HepG2 (cell line): ENCODE measurements at regions not wholly inside any gene's neighbourhood (a gene's known extent, or its start where the extent isn't known, plus 50 kb on each side); places are given as distances from the start of the nearest gene placed in this dataset.
A peak's percentile ranks its signal among the peaks of the same experiment; 100 is the strongest.

Source experiments
- ATAC-seq: fragments of 200-7000 bp; cut with Tn5 transposase; 3 replicates; pipeline ENCODE4 v1.9.1; 2020; ENCODE audit warnings: mild to moderate bottlenecking, moderate library complexity
- BruUV-seq: library from RNA; stranded (reverse); fragments of 400-500 nt; replicated peaks from 2 replicates; lab custom pipeline; 2021; lab: Mats Ljungman, UMichigan
- CTCF ChIA-PET: fragments of 300-600 bp; formaldehyde crosslinking; extraction: SDS; loops from one replicate; lab custom pipeline; 2021; ENCODE audit warnings: low total read pairs, inconsistent platforms, low intra/inter-chr PET ratio; lab: Yijun Ruan, JAX
- POLR2A ChIA-PET: fragments of 350-600 bp; sonication (Branson Sonifier 250); formaldehyde crosslinking; loops from one replicate; lab custom pipeline; 2020; ENCODE audit warnings: antibody characterized with exemption, inconsistent platforms; lab: Yijun Ruan, JAX
- DNase-seq: peaks from one replicate; pipeline ENCODE4 v3.0.0-alpha.2; 2015; ENCODE audit warnings: low spot score
- FAIRE-seq: peaks from 3 replicates; lab custom pipeline; 2011; peaks lifted over from hg19 to GRCh38; lab: Jason Lieb, UNC
- H2AFZ ChIP-seq: one replicate; pipeline ENCODE4 v1.6.1; 2011; ENCODE audit warnings: low read length, inconsistent platforms
- H3K27ac ChIP-seq: fragments of 300-600 bp; 3 replicates; pipeline ENCODE4 v1.8.0; 2011; ENCODE audit warnings: mixed run types, mild to moderate bottlenecking, mixed read lengths, low read length, inconsistent platforms; ENCODE audit not compliant: insufficient read depth; ENCODE audit errors: extremely low read length
- H3K27me3 ChIP-seq, 2 experiments: fragments of 200-600 bp in 1 of 2; 2 replicates in 1 of 2; 3 replicates in 1 of 2; pipeline versions ENCODE4 v1.6.0 to v1.8.0; 2011; ENCODE audit warnings: low read length in 2 of 2, mild to moderate bottlenecking in 2 of 2, moderate library complexity in 2 of 2, inconsistent platforms in 1 of 2; ENCODE audit not compliant: insufficient read depth in 2 of 2, control insufficient read depth in 1 of 2
- H3K36me3 ChIP-seq, 2 experiments: fragments of 200-600 bp in 1 of 2; replicated peaks in 1 of 2; 2 replicates in 1 of 2; 3 replicates in 1 of 2; pipeline versions ENCODE4 v1.5.1 to v1.8.0; 2011; ENCODE audit warnings: low read length in 2 of 2, inconsistent platforms in 1 of 2; ENCODE audit not compliant: insufficient read depth in 2 of 2, control insufficient read depth in 1 of 2
- H3K4me1 ChIP-seq: 2 replicates; pipeline ENCODE4 v1.5.1; 2012; ENCODE audit warnings: low read length, inconsistent platforms; ENCODE audit not compliant: insufficient read depth
- H3K4me2 ChIP-seq: 2 replicates; pipeline ENCODE4 v1.6.0; 2011; ENCODE audit warnings: low read depth, low read length, inconsistent platforms
- H3K4me3 ChIP-seq, 3 experiments: fragments of 200-600 bp in 1 of 3; sonication (generic), shearing (Covaris generic) in 1 of 3; replicated peaks in 1 of 3; 2 replicates each; pipeline ENCODE4 v1.5.1; 2011 to 2016; ENCODE audit warnings: low read length in 3 of 3, inconsistent platforms in 2 of 3, low read depth in 2 of 3, mild to moderate bottlenecking in 2 of 3, control low read depth in 1 of 3, mixed read lengths in 1 of 3; ENCODE audit not compliant: insufficient read depth in 1 of 3
- H3K79me2 ChIP-seq: one replicate; pipeline ENCODE4 v1.6.1; 2011; ENCODE audit warnings: low read length, inconsistent platforms; ENCODE audit not compliant: insufficient read depth
- H3K9ac ChIP-seq: 2 replicates; pipeline ENCODE4 v1.6.0; 2011; ENCODE audit warnings: mild to moderate bottlenecking, low read depth, low read length, inconsistent platforms; ENCODE audit not compliant: insufficient read depth
- H3K9me3 ChIP-seq: 2 replicates; pipeline ENCODE4 v1.5.1; 2012; ENCODE audit warnings: mild to moderate bottlenecking, low read length
- H4K20me1 ChIP-seq: 2 replicates; pipeline ENCODE4 v1.6.0; 2011; ENCODE audit warnings: inconsistent platforms, mild to moderate bottlenecking, low read length, moderate library complexity; ENCODE audit not compliant: insufficient read depth
- ATF1 ChIP-seq: IDR thresholded peaks from 2 replicates; pipeline ENCODE4 v1.6.1; 2016; ENCODE audit warnings: mild to moderate bottlenecking, control low read depth
- CEBPB ChIP-seq: IDR thresholded peaks from 2 replicates; pipeline ENCODE4 v1.6.1; 2011; ENCODE audit warnings: low read depth, low read length, improper control_type of control experiment, borderline replicate concordance
- EP300 ChIP-seq, 3 experiments: sonication (generic) in 1 of 3; formaldehyde crosslinking in 1 of 3; IDR thresholded peaks; 2 replicates each; pipeline versions ENCODE4 v1.5.1 to v1.6.1; 2011 to 2020; ENCODE audit warnings: low read depth in 2 of 3, low read length in 2 of 3, borderline replicate concordance in 1 of 3, improper control_type of control experiment in 1 of 3, mild to moderate bottlenecking in 1 of 3, missing genetic modification reagents in 1 of 3, moderate library complexity in 1 of 3
- FOXM1 ChIP-seq: sonication (generic); formaldehyde crosslinking; IDR thresholded peaks from 2 replicates; pipeline ENCODE4 v1.5.0; 2020; ENCODE audit warnings: missing genetic modification reagents
- GABPA ChIP-seq, 2 experiments: IDR thresholded peaks; 2 replicates each; pipeline ENCODE4 v1.6.1; 2011 to 2016; ENCODE audit warnings: low read depth in 2 of 2, low read length in 1 of 2, missing biosample characterization in 1 of 2, missing genetic modification characterization in 1 of 2
- IRX3 ChIP-seq: sonication (generic); formaldehyde crosslinking; IDR thresholded peaks from 2 replicates; pipeline ENCODE4 v1.8.1; 2023; ENCODE audit warnings: mild to moderate bottlenecking, low read depth, missing genetic modification reagents, borderline replicate concordance
- NCOR1 ChIP-seq: fragments of 200-600 bp; sonication (generic); IDR thresholded peaks from 2 replicates; pipeline ENCODE4 v1.7.0; 2017; ENCODE audit warnings: antibody characterized with exemption, low read length, borderline replicate concordance
- WGBS: methylation state at CpG from one replicate; pipeline ENCODE4 v1.1.6; 2017; ENCODE audit warnings: low lambda C conversion rate; 5-methylcytosine and 5-hydroxymethylcytosine counted together
- in situ Hi-C: cut with HindIII; loops from 2 replicates; pipeline ENCODE4 v1.10.0; 2017; ENCODE audit warnings: low pct_unique_long_range_greater_than_20kb; ENCODE audit not compliant: extremely low pct_ligation_motif_present
- intact Hi-C: fragments of 100-400 bp; cut with micrococcal nuclease; formaldehyde crosslinking; loops from one replicate; pipeline ENCODE4 v1.10.0; 2022; ENCODE audit not compliant: unreplicated experiment
- TF ChIP-seq, protein P1 (sequence below): sonication (generic); formaldehyde crosslinking; IDR thresholded peaks from 2 replicates; pipeline ENCODE4 v1.9.0; 2021; ENCODE audit warnings: missing genetic modification reagents, borderline replicate concordance

DNA sequence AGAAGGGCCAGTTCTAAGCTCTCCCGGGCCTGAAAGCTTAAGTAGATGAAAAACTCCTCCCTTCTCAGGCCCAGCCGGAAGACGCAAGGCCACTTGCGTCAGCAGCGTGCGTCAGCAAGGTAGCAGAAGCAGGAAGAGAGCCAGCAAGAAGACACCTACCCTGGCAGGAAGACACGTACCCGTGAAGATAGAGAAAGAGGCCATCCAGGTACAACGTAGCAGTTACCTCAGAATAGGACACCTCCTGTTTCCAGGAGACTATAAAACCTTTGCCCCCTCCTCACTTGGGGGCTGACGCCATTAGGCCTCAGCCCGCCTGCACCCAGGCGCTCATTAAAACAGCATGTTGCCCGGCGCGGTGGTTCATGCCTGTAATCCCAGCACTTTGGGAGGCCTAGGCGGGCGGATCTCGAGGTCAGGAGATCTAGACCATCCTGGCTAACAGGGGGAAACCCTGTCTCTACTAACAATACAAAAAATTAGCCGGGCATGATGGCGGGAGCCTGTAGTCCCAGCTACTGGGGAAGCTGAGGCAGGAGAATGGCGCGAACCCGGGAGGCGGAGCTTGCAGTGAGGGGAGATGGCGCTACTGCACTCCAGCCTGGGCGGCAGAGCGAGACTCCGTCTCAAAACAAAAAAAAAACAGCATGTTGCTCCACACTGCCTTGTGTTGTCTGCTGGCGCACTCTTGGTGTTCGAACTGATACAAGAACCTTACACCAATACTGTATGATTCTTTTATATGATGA is 242.7 kb upstream of the NWD2 start:
- Histone ChIP-seq H3K4me1 (no peaks in the 10 kb centered on the region), H4K20me1 (no peaks in the 10 kb centered on the region), H3K9ac (no peak overlapping the region), H3K9me3 (no peaks in the 10 kb centered on the region), H3K4me3 (no peak overlapping the region), H3K4me2 (no peak overlapping the region), H3K79me2 (no peaks in the 10 kb centered on the region), H2AFZ (no peak overlapping the region), H3K27me3 (no peaks in the 10 kb centered on the region), H3K27ac (no peak overlapping the region), H3K36me3 (no peaks in the 10 kb centered on the region)
- POLR2A ChIA-PET, result no interaction called here
- CTCF ChIA-PET, result no interaction called here
- DNase-seq (no peak), ATAC-seq (no peak), FAIRE-seq (no peak)
- no TSS peak for BruUV-seq
- no peak for TF ChIP-seq EP300 (IDR thresholded peaks at IDR 0.05; ENCODE audit: low read depth in 2 of 2, low read length in 2 of 2)
- no peak for TF ChIP-seq EP300 (CRISPR knock-in tag; IDR thresholded peaks at IDR 0.05; ENCODE audit: borderline replicate concordance)
- TF ChIP-seq GABPA (IDR thresholded peaks at IDR 0.05; ENCODE audit: low read depth, low read length), result no peak
- TF ChIP-seq GABPA (CRISPR knock-in tag; IDR thresholded peaks at IDR 0.05; ENCODE audit: low read depth), result peak; percentile 63; the same call in 1 of the 2 replicates
- TF ChIP-seq FOXM1 (CRISPR knock-in tag), result no peak
- TF ChIP-seq IRX3 (CRISPR knock-in tag), result no peak
- no peak for TF ChIP-seq NCOR1
- TF ChIP-seq CEBPB, result no peak
- TF ChIP-seq, protein P1, sequence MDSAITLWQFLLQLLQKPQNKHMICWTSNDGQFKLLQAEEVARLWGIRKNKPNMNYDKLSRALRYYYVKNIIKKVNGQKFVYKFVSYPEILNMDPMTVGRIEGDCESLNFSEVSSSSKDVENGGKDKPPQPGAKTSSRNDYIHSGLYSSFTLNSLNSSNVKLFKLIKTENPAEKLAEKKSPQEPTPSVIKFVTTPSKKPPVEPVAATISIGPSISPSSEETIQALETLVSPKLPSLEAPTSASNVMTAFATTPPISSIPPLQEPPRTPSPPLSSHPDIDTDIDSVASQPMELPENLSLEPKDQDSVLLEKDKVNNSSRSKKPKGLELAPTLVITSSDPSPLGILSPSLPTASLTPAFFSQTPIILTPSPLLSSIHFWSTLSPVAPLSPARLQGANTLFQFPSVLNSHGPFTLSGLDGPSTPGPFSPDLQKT, result no peak
- no peak for TF ChIP-seq ATF1 (CRISPR knock-in tag)
- intact Hi-C loops (no loop called here), in situ Hi-C loops (no loop called here)
- 60% methylated on average over 27 of the region's 30 CpGs for WGBS
